ENCODE measurements at regions not wholly inside any gene's neighbourhood (a gene's known extent, or its start where the extent isn't known, plus 50 kb on each side); places are given as distances from the start of the nearest gene placed in this dataset.

GRCh38 chr5:4164167-4164566 lies 568.5 kb downstream of the IRX1 start:
- TF ChIP-seq, protein P1, sequence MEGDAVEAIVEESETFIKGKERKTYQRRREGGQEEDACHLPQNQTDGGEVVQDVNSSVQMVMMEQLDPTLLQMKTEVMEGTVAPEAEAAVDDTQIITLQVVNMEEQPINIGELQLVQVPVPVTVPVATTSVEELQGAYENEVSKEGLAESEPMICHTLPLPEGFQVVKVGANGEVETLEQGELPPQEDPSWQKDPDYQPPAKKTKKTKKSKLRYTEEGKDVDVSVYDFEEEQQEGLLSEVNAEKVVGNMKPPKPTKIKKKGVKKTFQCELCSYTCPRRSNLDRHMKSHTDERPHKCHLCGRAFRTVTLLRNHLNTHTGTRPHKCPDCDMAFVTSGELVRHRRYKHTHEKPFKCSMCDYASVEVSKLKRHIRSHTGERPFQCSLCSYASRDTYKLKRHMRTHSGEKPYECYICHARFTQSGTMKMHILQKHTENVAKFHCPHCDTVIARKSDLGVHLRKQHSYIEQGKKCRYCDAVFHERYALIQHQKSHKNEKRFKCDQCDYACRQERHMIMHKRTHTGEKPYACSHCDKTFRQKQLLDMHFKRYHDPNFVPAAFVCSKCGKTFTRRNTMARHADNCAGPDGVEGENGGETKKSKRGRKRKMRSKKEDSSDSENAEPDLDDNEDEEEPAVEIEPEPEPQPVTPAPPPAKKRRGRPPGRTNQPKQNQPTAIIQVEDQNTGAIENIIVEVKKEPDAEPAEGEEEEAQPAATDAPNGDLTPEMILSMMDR (IDR thresholded peaks at IDR 0.05), result no peak
- no peak for TF ChIP-seq POLR2AphosphoS5 (IDR thresholded peaks at IDR 0.05)

All from prostate gland (tissue), 2 donors.